Neural cell (in vitro differentiated cells): ENCODE measurements at regions not wholly inside any gene's neighbourhood (a gene's known extent, or its start where the extent isn't known, plus 50 kb on each side); places are given as distances from the start of the nearest gene placed in this dataset.

Experiments used
- H2AFZ ChIP-seq: fragments of 200-600, 300-800 bp; sonication (generic), shearing (Covaris generic); 2 replicates; pipeline ENCODE4 v1.6.0; 2014; ENCODE audit warnings: low read depth, mild to moderate bottlenecking, antibody characterized with exemption, low read length, moderate library complexity
- H3F3A ChIP-seq: fragments of 200-600 bp; shearing (Covaris generic); 2 replicates; pipeline ENCODE4 v1.6.1; 2016; ENCODE audit warnings: mild to moderate bottlenecking, moderate library complexity, mixed read lengths, antibody characterized with exemption, low read length; ENCODE audit not compliant: insufficient read depth, poor library complexity, severe bottlenecking
- H3K27ac ChIP-seq: fragments of 200-600, 300-800 bp; sonication (generic), shearing (Covaris generic); 2 replicates; pipeline ENCODE4 v1.5.1; 2014; ENCODE audit warnings: mild to moderate bottlenecking, low read length, moderate library complexity
- H3K27me3 ChIP-seq: fragments of 300-800, 200-600 bp; sonication (generic), shearing (Covaris generic); 2 replicates; pipeline ENCODE4 v1.6.0; 2014; ENCODE audit warnings: mild to moderate bottlenecking, low read depth, low read length, moderate library complexity; ENCODE audit not compliant: insufficient read depth
- H3K36me3 ChIP-seq: fragments of 300-800, 200-600 bp; sonication (generic), shearing (Covaris generic); 2 replicates; pipeline ENCODE4 v1.5.1; 2014; ENCODE audit warnings: mild to moderate bottlenecking, antibody characterized with exemption, low read length, moderate library complexity; ENCODE audit not compliant: insufficient read depth
- H3K4me2 ChIP-seq: fragments of 300-800, 200-600 bp; sonication (generic), shearing (Covaris generic); 2 replicates; pipeline ENCODE4 v1.6.0; 2014; ENCODE audit warnings: mild to moderate bottlenecking, low read length
- H3K4me3 ChIP-seq: fragments of 300-800, 200-600 bp; sonication (generic), shearing (Covaris generic); 2 replicates; pipeline ENCODE4 v1.5.1; 2014; ENCODE audit warnings: mild to moderate bottlenecking, low read length, moderate library complexity
- H3K79me2 ChIP-seq: fragments of 200-600 bp; shearing (Covaris generic); replicated peaks from 2 replicates; pipeline ENCODE4 v1.6.0; 2014; ENCODE audit warnings: mild to moderate bottlenecking, low read length, moderate library complexity; ENCODE audit not compliant: insufficient read depth
- H3K9ac ChIP-seq: fragments of 300-800, 200-600 bp; sonication (generic), shearing (Covaris generic); 2 replicates; pipeline ENCODE4 v1.6.1; 2016; ENCODE audit warnings: mild to moderate bottlenecking, low read length, mixed read lengths
- H3K9me2 ChIP-seq: fragments of 200-600 bp; shearing (Covaris generic); 2 replicates; pipeline ENCODE4 v1.6.1; 2016; ENCODE audit warnings: mild to moderate bottlenecking, low read length, mixed read lengths; ENCODE audit not compliant: insufficient read depth
- H3K9me3 ChIP-seq: fragments of 200-600, 300-800 bp; sonication (generic), shearing (Covaris generic); 2 replicates; pipeline ENCODE4 v1.6.1; 2016; ENCODE audit warnings: mild to moderate bottlenecking, mixed run types, low read length, moderate library complexity, mixed read lengths
- H4K20me1 ChIP-seq: fragments of 200-600 bp; shearing (Covaris generic); 2 replicates; pipeline ENCODE4 v1.6.1; 2016; ENCODE audit warnings: mild to moderate bottlenecking, mixed run types; ENCODE audit not compliant: insufficient read depth
- EP300 ChIP-seq: fragments of 450-650 bp; conservative IDR thresholded peaks from 2 replicates; pipeline ENCODE4 v1.6.1; 2014; ENCODE audit warnings: antibody characterized with exemption, mild to moderate bottlenecking, moderate library complexity; ENCODE audit not compliant: poor library complexity, severe bottlenecking
- EZH2 ChIP-seq: fragments of 200-600, 300-800 bp; shearing (Covaris generic), sonication (generic); IDR thresholded peaks from 2 replicates; pipeline ENCODE4 v1.6.1; 2014; ENCODE audit warnings: antibody characterized with exemption, low read length, borderline replicate concordance, mild to moderate bottlenecking; ENCODE audit not compliant: insufficient read depth, poor library complexity, severe bottlenecking
- MXI1 ChIP-seq: fragments of 450-650 bp; conservative IDR thresholded peaks from 2 replicates; pipeline ENCODE4 v1.6.1; 2014; ENCODE audit warnings: antibody characterized with exemption, mild to moderate bottlenecking; ENCODE audit not compliant: poor library complexity, severe bottlenecking
- POLR2AphosphoS5 ChIP-seq: IDR thresholded peaks from 2 replicates; pipeline ENCODE4 v1.6.1; 2012
- RAD21 ChIP-seq: fragments of 450-650 bp; conservative IDR thresholded peaks from 2 replicates; pipeline ENCODE4 v1.6.1; 2014; ENCODE audit warnings: antibody characterized with exemption, mild to moderate bottlenecking, moderate library complexity
- SMC3 ChIP-seq: fragments of 450-650 bp; conservative IDR thresholded peaks from 2 replicates; pipeline ENCODE4 v1.6.1; 2014; ENCODE audit warnings: antibody characterized with exemption, mild to moderate bottlenecking, moderate library complexity; ENCODE audit not compliant: poor library complexity
- TAF1 ChIP-seq: IDR thresholded peaks from 2 replicates; pipeline ENCODE4 v1.6.1; 2012; ENCODE audit warnings: low read depth
- TF ChIP-seq, protein P1 (sequence below): fragments of 450-650 bp; IDR thresholded peaks from 2 replicates; pipeline ENCODE4 v1.5.1; 2014; ENCODE audit warnings: antibody characterized with exemption, mild to moderate bottlenecking, moderate library complexity; ENCODE audit not compliant: poor library complexity, severe bottlenecking
- TF ChIP-seq, protein P2 (sequence below): IDR thresholded peaks from 2 replicates; pipeline ENCODE4 v1.6.1; 2012; ENCODE audit warnings: borderline replicate concordance

DNA sequence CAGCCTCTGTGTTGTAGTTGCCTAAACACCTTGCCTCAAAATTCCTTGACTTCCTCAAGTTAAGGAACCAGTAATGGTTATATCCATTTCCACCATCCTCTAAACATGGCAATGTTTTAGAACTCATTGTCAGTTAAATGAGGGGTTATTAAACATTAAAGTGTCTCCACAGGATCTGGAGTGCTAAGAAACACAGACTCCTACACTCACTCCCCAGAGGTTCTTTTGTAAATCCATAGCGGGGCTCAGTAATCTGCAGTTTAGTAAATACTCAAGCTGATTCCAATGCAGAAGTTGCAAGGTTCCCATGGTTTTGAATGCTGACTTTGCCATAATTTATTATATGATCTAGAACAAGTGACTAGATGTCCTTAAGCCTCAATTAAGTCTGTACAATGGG lies 245.5 kb downstream of the GPAT3 start:
- Histone ChIP-seq H3K9ac (no peak overlapping the region), H3K9me2 (no peaks in the 10 kb centered on the region), H3F3A (no peaks in the 10 kb centered on the region), H2AFZ (no peak overlapping the region), H3K27me3 (no peaks in the 10 kb centered on the region), H4K20me1 (no peaks in the 10 kb centered on the region), H3K79me2 (no peaks in the 10 kb centered on the region), H3K4me3 (no peak overlapping the region), H3K27ac (no peak overlapping the region), H3K4me2 (no peak overlapping the region), H3K9me3 (no peaks in the 10 kb centered on the region), H3K36me3 (no peaks in the 10 kb centered on the region)
- TF ChIP-seq, protein P1, sequence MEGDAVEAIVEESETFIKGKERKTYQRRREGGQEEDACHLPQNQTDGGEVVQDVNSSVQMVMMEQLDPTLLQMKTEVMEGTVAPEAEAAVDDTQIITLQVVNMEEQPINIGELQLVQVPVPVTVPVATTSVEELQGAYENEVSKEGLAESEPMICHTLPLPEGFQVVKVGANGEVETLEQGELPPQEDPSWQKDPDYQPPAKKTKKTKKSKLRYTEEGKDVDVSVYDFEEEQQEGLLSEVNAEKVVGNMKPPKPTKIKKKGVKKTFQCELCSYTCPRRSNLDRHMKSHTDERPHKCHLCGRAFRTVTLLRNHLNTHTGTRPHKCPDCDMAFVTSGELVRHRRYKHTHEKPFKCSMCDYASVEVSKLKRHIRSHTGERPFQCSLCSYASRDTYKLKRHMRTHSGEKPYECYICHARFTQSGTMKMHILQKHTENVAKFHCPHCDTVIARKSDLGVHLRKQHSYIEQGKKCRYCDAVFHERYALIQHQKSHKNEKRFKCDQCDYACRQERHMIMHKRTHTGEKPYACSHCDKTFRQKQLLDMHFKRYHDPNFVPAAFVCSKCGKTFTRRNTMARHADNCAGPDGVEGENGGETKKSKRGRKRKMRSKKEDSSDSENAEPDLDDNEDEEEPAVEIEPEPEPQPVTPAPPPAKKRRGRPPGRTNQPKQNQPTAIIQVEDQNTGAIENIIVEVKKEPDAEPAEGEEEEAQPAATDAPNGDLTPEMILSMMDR = no peak
- TF ChIP-seq RAD21 (no peak), MXI1 (no peak), EP300 (no peak), TAF1 (no peak), SMC3 (no peak), POLR2AphosphoS5 (no peak)

DNA sequence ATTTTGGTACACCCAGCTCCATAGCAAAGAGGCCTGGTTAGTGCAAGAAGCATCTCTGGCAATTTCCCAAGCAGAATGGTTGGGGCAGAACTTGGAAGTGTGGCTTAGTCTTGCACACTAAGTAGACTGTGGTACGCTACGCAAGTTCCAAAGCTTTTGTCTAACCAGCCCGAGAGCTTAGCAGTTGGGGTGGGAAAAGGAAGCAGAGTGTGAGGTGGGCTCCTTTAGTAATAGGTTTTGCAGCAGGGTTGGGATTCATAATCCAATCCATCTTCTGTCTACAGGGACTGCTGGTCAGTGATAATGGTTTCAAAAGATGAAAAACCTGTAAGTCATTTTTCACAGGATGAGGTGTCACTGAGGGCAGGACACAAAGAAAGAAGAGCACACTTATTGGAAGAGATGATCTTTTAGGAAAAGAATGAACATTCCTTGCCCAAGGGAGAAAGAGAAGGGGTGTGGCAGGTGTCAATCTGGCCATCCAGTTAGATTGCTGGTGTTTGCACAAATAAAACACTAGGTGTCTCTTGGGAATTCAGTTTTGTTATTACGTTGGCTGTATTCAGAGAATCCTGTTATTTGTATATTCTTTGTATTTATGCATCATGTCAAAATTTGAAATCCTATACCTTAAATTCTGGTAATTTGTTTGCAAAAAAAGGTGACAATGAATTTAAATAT lies 244.3 kb downstream of the GPAT3 start:
- Histone ChIP-seq H3K4me2 (no peak overlapping the region), H3K9ac (no peak overlapping the region), H3K36me3 (no peaks in the 10 kb centered on the region), H3K4me3 (no peak overlapping the region), H3K79me2 (no peaks in the 10 kb centered on the region), H3K9me3 (no peaks in the 10 kb centered on the region), H3F3A (no peaks in the 10 kb centered on the region), H2AFZ (no peak overlapping the region), H4K20me1 (no peaks in the 10 kb centered on the region), H3K9me2 (no peaks in the 10 kb centered on the region), H3K27ac (peak overlapping the region; percentile 21), H3K27me3 (no peaks in the 10 kb centered on the region)
- no peak for TF ChIP-seq EZH2
- TF ChIP-seq, protein P2, sequence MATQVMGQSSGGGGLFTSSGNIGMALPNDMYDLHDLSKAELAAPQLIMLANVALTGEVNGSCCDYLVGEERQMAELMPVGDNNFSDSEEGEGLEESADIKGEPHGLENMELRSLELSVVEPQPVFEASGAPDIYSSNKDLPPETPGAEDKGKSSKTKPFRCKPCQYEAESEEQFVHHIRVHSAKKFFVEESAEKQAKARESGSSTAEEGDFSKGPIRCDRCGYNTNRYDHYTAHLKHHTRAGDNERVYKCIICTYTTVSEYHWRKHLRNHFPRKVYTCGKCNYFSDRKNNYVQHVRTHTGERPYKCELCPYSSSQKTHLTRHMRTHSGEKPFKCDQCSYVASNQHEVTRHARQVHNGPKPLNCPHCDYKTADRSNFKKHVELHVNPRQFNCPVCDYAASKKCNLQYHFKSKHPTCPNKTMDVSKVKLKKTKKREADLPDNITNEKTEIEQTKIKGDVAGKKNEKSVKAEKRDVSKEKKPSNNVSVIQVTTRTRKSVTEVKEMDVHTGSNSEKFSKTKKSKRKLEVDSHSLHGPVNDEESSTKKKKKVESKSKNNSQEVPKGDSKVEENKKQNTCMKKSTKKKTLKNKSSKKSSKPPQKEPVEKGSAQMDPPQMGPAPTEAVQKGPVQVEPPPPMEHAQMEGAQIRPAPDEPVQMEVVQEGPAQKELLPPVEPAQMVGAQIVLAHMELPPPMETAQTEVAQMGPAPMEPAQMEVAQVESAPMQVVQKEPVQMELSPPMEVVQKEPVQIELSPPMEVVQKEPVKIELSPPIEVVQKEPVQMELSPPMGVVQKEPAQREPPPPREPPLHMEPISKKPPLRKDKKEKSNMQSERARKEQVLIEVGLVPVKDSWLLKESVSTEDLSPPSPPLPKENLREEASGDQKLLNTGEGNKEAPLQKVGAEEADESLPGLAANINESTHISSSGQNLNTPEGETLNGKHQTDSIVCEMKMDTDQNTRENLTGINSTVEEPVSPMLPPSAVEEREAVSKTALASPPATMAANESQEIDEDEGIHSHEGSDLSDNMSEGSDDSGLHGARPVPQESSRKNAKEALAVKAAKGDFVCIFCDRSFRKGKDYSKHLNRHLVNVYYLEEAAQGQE = no peak
- TF ChIP-seq, protein P1 = no peak
- no peak for TF ChIP-seq TAF1
- no peak for TF ChIP-seq SMC3
- no peak for TF ChIP-seq MXI1
- no peak for TF ChIP-seq EP300
- no peak for TF ChIP-seq RAD21
- TF ChIP-seq POLR2AphosphoS5 = no peak
